ENCODE measurements at regions not wholly inside any gene's neighbourhood (a gene's known extent, or its start where the extent isn't known, plus 50 kb on each side); places are given as distances from the start of the nearest gene placed in this dataset.

DNA sequence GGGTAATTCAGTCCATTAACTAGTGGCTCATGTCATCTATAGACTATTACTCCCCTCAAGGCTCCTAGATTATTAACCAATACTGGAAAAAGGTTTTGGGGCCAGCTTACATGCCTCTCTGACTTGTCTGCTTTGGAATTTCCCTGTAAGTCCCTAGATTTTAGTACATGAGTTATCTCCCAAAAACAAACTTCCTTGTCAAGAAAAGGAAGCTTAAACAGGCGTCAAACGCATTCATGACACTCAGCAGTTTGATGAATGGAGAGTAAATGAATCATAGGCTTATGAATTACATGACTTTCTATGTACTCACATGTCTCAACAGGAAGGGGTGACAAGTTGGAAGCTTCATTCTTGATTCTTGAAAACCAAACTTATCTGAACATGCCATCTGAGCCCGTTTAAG, 70.8 kb downstream of the BLID start:
- TF ChIP-seq, protein P1, sequence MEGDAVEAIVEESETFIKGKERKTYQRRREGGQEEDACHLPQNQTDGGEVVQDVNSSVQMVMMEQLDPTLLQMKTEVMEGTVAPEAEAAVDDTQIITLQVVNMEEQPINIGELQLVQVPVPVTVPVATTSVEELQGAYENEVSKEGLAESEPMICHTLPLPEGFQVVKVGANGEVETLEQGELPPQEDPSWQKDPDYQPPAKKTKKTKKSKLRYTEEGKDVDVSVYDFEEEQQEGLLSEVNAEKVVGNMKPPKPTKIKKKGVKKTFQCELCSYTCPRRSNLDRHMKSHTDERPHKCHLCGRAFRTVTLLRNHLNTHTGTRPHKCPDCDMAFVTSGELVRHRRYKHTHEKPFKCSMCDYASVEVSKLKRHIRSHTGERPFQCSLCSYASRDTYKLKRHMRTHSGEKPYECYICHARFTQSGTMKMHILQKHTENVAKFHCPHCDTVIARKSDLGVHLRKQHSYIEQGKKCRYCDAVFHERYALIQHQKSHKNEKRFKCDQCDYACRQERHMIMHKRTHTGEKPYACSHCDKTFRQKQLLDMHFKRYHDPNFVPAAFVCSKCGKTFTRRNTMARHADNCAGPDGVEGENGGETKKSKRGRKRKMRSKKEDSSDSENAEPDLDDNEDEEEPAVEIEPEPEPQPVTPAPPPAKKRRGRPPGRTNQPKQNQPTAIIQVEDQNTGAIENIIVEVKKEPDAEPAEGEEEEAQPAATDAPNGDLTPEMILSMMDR (IDR thresholded peaks at IDR 0.05; ENCODE audit: poor library complexity, severe bottlenecking): no peak
- TF ChIP-seq MXI1 (conservative IDR thresholded peaks at IDR 0.05; ENCODE audit: poor library complexity, severe bottlenecking) (no peak), POLR2AphosphoS5 (IDR thresholded peaks at IDR 0.05) (no peak), RAD21 (conservative IDR thresholded peaks at IDR 0.05) (no peak)

All from neural cell (in vitro differentiated cells).